ENCODE measurements at regions not wholly inside any gene's neighbourhood (a gene's known extent, or its start where the extent isn't known, plus 50 kb on each side); places are given as distances from the start of the nearest gene placed in this dataset.

DNA sequence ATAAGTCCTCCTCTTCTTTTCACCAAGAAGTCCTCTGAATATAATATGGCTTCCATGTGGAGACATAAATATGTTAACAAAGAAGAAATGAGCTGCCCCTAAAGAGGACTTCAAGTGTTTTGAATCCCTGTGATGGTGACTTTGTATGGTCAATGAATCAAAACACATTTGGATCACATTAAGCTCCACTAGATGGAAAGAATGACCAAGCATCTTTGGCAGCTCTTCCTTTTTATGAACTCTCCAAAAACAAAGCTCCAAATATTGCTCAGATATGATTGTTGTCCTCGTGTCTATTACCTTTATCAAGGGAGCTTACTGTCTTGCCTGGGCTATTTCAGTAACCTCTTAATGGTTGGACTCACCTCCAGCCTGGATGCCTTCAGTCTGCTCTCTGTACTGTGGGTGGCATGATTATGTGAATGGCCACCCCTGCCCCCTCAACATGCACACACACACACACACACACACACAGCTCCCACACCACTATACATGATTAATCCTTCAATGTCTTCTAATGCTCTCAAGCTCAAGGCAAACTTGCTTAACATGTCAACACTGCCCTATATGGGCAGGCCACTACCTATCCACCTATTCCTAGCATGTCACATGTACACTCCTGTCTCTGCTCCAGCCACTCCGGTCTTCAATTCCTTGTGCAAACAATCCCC lies 346.6 kb upstream of the SALL1 start:
- TF ChIP-seq JUN (IDR thresholded peaks at IDR 0.05; ENCODE audit: borderline replicate concordance, insufficient read depth, insufficient read length, low read depth): no peak
- TF ChIP-seq, protein P1, sequence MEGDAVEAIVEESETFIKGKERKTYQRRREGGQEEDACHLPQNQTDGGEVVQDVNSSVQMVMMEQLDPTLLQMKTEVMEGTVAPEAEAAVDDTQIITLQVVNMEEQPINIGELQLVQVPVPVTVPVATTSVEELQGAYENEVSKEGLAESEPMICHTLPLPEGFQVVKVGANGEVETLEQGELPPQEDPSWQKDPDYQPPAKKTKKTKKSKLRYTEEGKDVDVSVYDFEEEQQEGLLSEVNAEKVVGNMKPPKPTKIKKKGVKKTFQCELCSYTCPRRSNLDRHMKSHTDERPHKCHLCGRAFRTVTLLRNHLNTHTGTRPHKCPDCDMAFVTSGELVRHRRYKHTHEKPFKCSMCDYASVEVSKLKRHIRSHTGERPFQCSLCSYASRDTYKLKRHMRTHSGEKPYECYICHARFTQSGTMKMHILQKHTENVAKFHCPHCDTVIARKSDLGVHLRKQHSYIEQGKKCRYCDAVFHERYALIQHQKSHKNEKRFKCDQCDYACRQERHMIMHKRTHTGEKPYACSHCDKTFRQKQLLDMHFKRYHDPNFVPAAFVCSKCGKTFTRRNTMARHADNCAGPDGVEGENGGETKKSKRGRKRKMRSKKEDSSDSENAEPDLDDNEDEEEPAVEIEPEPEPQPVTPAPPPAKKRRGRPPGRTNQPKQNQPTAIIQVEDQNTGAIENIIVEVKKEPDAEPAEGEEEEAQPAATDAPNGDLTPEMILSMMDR (IDR thresholded peaks at IDR 0.05; ENCODE audit: extremely low read depth in 1 of 2, insufficient read depth in 1 of 2, low read depth in 1 of 2, low read length in 2 of 2): no peak
- TF ChIP-seq, protein P2, sequence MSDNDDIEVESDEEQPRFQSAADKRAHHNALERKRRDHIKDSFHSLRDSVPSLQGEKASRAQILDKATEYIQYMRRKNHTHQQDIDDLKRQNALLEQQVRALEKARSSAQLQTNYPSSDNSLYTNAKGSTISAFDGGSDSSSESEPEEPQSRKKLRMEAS (IDR thresholded peaks at IDR 0.05; ENCODE audit: insufficient read depth, insufficient read length): no peak
- no peak for TF ChIP-seq GATA2 (IDR thresholded peaks at IDR 0.05; ENCODE audit: insufficient read depth, insufficient read length, low read depth, low read length)
- TF ChIP-seq MYC (IDR thresholded peaks at IDR 0.05; ENCODE audit: low read depth, low read length): no peak
- Histone ChIP-seq H3K9me1 (replicated peaks; ENCODE audit: control insufficient read depth, extremely low read depth, insufficient read depth, low read length) (no peaks in the 10 kb centered on the region), H2AFZ (ENCODE audit: low read depth, low read length) (no peak overlapping the region), H3K4me1 (ENCODE audit: control insufficient read depth, extremely low read depth, insufficient read depth, low read length) (no peaks in the 10 kb centered on the region), H3K4me3 (replicated peaks in 1 of 3; ENCODE audit: insufficient read depth in 1 of 3, low read depth in 1 of 3, low read length in 3 of 3) (no peak overlapping the region), H3K79me2 (ENCODE audit: control insufficient read depth, insufficient read depth, low read length) (no peaks in the 10 kb centered on the region), H3K4me2 (ENCODE audit: insufficient read depth, low read length) (no peak overlapping the region), H3K27me3 (ENCODE audit: control insufficient read depth in 2 of 2, insufficient read depth in 2 of 2, low read length in 2 of 2) (no peaks in the 10 kb centered on the region), H4K20me1 (replicated peaks; ENCODE audit: control insufficient read depth, extremely low read depth, insufficient read depth, low read length) (no peaks in the 10 kb centered on the region), H3K27ac (ENCODE audit: insufficient read depth, low read depth, low read length) (no peak overlapping the region), H3K36me3 (ENCODE audit: control insufficient read depth in 2 of 2, extremely low read depth in 1 of 2, insufficient read depth in 2 of 2, low read length in 2 of 2) (no peaks in the 10 kb centered on the region), H3K9ac (replicated peaks; ENCODE audit: extremely low read depth, insufficient read depth, low read length) (no peak overlapping the region), H3K9me3 (replicated peaks; ENCODE audit: control insufficient read depth, insufficient read depth, low read length) (no peaks in the 10 kb centered on the region)
- no TSS peak for BruUV-seq (replicated peaks)
- dilution Hi-C loops (cut with MboI; ENCODE audit: extremely low pct_ligation_motif_present, low sequenced_read_pairs) (no loop called here), intact Hi-C loops (cut with micrococcal nuclease) (no loop called here)
- FAIRE-seq (no peak), DNase-seq (ENCODE audit: low read depth, low spot score) (no peak)
- CTCF ChIA-PET: no interaction called here
- POLR2A ChIA-PET: no interaction called here

DNA sequence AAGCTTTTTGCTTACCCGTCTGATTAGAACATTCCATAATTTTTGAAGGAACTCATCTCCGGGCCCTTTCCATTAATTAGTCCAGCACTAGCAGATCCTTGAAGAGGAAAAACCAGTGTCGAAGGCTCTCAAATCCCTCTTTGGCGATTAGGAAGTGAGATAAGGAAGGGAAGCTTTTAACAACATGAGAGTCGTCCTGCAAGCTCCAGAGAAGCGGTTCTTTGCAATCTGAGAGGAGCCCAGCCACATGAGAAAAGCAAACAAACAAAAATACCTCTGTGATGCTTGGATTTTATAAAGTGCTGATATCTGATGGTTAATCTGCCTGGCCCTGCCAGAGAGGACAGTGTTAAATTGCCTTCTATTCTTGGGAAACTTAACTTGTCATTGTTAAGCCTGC lies 339.8 kb upstream of the SALL1 start:
- FAIRE-seq (no peak), DNase-seq (ENCODE audit: low read depth, low spot score) (no peak)
- H3K27ac ChIP-seq (ENCODE audit: insufficient read depth, low read depth, low read length): no peak overlapping the region
- H3K4me3 ChIP-seq (replicated peaks in 1 of 3; ENCODE audit: insufficient read depth in 1 of 3, low read depth in 1 of 3, low read length in 3 of 3): no peak overlapping the region
- H3K36me3 ChIP-seq (ENCODE audit: control insufficient read depth in 2 of 2, extremely low read depth in 1 of 2, insufficient read depth in 2 of 2, low read length in 2 of 2): no peaks in the 10 kb centered on the region
- ChIA-PET POLR2A (no interaction called here), CTCF (no interaction called here)
- H3K9ac ChIP-seq (replicated peaks; ENCODE audit: extremely low read depth, insufficient read depth, low read length): no peak overlapping the region
- H4K20me1 ChIP-seq (replicated peaks; ENCODE audit: control insufficient read depth, extremely low read depth, insufficient read depth, low read length): no peaks in the 10 kb centered on the region
- no peaks in the 10 kb centered on the region for H3K4me1 ChIP-seq (ENCODE audit: control insufficient read depth, extremely low read depth, insufficient read depth, low read length)
- no TSS peak for BruUV-seq (replicated peaks)
- H3K9me3 ChIP-seq (replicated peaks; ENCODE audit: control insufficient read depth, insufficient read depth, low read length): no peaks in the 10 kb centered on the region
- H3K27me3 ChIP-seq (ENCODE audit: control insufficient read depth in 2 of 2, insufficient read depth in 2 of 2, low read length in 2 of 2): no peaks in the 10 kb centered on the region
- intact Hi-C loops (cut with micrococcal nuclease) (no loop called here), dilution Hi-C loops (cut with MboI; ENCODE audit: extremely low pct_ligation_motif_present, low sequenced_read_pairs) (no loop called here)
- no peaks in the 10 kb centered on the region for H3K79me2 ChIP-seq (ENCODE audit: control insufficient read depth, insufficient read depth, low read length)
- no peak overlapping the region for H2AFZ ChIP-seq (ENCODE audit: low read depth, low read length)
- TF ChIP-seq, protein P2 (IDR thresholded peaks at IDR 0.05; ENCODE audit: insufficient read depth, insufficient read length): no peak
- TF ChIP-seq POLR2AphosphoS5 (IDR thresholded peaks at IDR 0.05; ENCODE audit: insufficient read depth, low read depth, low read length): no peak
- no peak for TF ChIP-seq MYC (IDR thresholded peaks at IDR 0.05; ENCODE audit: low read depth, low read length)
- TF ChIP-seq FOS (IDR thresholded peaks at IDR 0.05; ENCODE audit: borderline replicate concordance, insufficient read depth, low read length): no peak
- TF ChIP-seq EZH2 (IDR thresholded peaks at IDR 0.05; ENCODE audit: borderline replicate concordance, low read depth, low read length, severe bottlenecking): no peak
- TF ChIP-seq GATA2 (IDR thresholded peaks at IDR 0.05; ENCODE audit: insufficient read depth, insufficient read length, low read depth, low read length): no peak
- TF ChIP-seq, protein P1 (IDR thresholded peaks at IDR 0.05; ENCODE audit: extremely low read depth in 1 of 2, insufficient read depth in 1 of 2, low read depth in 1 of 2, low read length in 2 of 2): no peak
- TF ChIP-seq JUN (IDR thresholded peaks at IDR 0.05; ENCODE audit: borderline replicate concordance, insufficient read depth, insufficient read length, low read depth): no peak
- TF ChIP-seq POLR2A (IDR thresholded peaks at IDR 0.05; ENCODE audit: low read depth, low read length): no peak
- H3K9me1 ChIP-seq (replicated peaks; ENCODE audit: control insufficient read depth, extremely low read depth, insufficient read depth, low read length): no peaks in the 10 kb centered on the region
- no peak overlapping the region for H3K4me2 ChIP-seq (ENCODE audit: insufficient read depth, low read length)

All from endothelial cell of umbilical vein (primary cell).